ENCODE measurements at regions not wholly inside any gene's neighbourhood (a gene's known extent, or its start where the extent isn't known, plus 50 kb on each side); places are given as distances from the start of the nearest gene placed in this dataset.
"Not testable (repeated sequence)": the region's sequence is repeated elsewhere in the genome, so short reads cannot be mapped to it uniquely, and the experiment has no call there.

DNA sequence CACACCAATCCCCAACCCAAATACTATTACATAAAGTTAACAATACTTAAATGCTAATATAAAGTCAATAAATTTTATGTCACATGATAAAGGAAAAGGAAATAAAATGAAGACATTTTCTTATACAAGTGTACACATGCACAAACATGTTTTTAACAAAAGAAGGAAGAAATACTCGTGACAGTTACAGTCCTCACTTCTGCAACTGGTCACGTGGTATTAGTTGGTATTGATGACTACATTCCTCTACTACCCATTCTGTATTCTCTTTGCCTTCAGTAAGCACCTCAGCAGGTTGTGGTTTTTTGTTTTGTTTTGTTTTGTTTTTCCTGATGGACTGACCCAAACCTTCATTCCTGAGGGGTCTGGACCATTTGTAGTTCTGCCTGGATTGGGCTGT lies 176.9 kb upstream of the CCNH start:
- DNase-seq: no peak

DNA sequence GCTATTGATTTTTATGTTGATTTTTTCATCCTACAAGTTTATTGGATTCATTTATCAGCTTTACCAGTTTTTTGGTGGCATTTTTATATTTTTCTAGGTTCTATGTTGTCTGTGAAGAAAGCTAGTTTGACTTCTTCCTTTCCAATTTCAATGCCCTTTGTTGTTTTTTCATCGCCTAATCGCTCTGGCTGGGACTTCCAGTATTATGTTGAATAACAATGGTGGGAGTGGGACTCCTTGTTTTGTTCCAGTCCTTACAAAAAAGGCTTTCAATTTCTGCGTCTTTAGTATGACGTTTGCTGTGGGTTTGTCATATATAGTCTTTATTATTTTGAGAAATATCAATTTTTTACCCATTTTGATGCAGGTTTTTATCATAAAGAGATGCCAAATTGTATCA lies 175.6 kb upstream of the CCNH start:
- DNase-seq: no peak

DNA sequence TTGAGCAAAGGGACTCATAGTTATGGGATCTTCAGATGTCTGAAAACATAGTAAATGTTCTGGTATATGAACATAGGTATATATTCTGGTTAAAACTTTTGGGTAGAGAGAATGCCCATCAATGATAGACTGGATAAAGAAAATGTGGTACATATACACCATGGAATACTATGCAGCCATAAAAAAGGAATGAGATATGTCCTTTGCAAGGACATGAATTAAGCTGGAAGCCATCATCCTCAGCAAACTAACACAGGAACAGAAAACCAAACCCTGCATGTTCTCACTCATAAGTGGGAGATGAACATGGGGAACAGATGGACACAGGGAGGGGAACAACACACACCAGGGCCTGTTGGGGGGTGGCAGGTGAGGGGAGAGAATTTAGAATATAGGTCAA lies 171.0 kb upstream of the CCNH start:
- not testable (repeated sequence) for DNase-seq

DNA sequence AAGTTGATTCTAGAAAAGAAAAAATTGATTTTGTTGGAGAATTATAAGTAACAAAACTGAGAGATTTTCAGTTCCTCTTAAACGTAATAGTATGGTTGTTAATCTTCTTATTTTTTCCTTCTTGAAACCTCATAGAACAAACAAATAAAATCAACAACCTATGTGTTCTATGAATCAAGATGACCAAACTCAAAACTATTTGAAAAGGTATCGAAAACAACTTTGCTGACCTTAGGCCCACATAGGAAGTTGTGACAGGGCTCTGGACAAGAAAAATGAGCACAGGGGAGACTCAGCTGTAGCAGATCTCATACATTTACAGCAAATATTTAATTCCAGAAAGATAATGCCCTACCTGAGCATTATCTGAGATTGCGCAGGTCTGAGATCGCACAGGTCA lies 169.4 kb upstream of the CCNH start:
- DNase-seq: no peak

DNA sequence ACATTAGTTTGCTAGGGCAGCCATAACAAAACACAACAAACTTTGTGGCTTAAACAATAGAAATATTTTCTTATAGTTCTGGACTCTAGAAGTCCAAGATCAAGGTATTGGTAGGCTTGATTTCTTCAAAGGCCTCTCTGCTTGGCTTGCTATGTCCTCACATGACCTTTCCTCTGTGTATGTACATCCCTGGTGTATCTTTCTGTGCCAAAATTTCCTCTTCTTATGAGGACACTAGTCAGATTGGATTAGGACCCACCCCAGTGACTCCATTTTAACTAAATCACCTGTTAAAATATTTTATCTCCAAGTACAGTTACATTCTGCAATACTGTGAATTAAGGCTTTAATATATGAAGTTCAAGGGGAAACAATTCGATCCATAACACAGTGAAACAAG lies 168.9 kb upstream of the CCNH start:
- no peak for DNase-seq

- no peak for DNase-seq
Measured at GRCh38 chr5:87579678-87580077, 166.9 kb upstream of the CCNH start.

- DNase-seq: no peak
Measured at GRCh38 chr5:87576867-87577266, 164.1 kb upstream of the CCNH start.

GRCh38 chr5:87576306-87576705 lies 163.6 kb upstream of the CCNH start:
- not testable (repeated sequence) for DNase-seq

DNA sequence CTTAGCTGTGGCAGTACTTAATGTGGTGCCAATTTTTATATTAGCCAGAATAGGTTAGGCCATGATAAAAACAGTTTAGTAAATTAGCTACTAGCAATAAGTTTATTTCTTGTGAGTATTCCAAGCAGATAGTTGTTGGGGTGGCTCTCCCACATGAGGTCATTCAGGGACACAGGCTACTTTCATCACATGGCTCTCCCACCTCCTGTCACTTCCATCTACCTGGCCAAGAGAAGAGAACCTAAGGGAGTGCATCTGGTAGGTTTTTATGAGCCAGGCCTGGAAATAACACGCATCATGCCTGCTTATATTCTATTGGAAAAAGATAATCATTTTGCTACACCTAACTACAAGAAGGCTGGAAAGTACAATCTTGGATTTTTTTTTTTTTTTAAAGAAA lies 161.4 kb upstream of the CCNH start:
- no peak for DNase-seq

DNA sequence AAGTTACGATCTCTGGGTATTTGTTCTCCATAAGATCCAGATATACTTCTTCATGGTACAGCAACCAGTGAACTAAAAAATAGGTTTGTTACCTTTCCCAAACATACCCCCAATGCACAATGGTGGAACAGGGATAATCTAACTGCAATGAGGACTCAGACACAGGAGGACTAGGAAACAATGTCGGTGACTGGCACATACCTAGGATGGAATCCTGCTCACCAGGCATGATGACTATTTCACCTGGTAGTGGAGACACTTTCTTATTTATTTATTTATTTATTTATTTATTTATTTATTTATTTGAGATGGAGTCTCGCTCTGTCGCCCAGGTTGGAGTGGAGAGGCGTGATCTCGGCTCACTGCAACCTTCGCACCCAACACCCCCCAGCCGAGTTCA lies 159.9 kb upstream of the CCNH start:
- no peak for DNase-seq

GRCh38 chr5:87572090-87572489 lies 159.4 kb upstream of the CCNH start:
- DNase-seq: no peak

GRCh38 chr5:87570366-87570765 lies 157.6 kb upstream of the CCNH start:
- DNase-seq: no peak

DNA sequence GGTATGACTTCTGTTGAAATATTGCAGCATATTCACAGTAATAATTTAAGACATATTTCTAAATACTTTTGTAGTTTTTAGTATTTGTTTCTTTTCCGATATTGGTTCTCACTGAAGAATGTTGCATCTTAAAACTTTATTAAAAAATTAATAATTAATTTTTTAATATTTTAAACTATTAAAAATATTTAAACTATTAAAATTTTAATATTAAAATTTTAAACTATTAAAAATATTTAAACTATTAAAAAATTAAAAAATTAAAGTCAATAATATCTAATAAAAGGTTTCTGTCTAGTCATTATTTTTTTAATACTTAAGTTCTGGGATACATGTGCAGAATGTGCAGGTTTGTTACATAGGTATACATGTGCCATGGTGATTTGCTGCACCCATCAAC lies 149.3 kb upstream of the CCNH start:
- DNase-seq: no peak

DNA sequence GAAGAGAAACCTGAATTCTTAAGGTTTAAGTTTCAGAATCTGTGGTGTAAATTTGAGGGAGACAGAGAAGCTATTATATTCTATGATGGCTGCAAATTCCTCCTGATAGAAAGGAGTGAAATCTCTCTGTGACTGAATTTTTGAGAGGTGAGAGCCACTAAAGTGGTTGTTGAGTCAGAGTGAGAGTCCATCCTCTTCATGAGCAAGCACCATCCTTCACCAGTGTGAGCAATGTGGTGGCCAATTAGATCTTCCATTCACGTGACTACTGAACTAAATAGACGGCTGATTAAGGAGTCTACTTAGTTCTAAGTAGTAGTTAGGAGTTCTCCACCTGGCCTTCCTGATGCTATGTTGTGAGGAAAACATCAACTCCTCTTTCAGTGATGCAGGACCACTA lies 147.8 kb upstream of the CCNH start:
- no peak for DNase-seq

DNA sequence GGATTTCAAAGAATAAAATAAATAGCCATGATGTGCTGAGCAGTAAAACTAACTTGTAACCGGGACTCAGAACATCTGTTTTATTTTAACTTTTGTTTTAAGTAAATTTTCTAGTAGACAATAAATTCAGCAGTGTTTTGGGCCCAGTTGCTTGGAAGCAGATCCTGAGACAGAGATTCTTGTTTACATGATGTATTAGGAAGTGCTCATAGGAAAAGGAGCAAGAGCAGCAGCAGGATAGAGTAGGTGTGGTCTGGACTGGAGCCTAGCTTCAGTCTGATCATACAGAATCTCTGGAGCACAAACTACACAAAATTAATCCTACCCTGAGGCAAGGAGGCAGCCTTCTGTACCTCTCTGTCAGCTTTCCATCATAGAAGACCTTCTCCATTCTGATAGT lies 139.2 kb upstream of the CCNH start:
- no peak for DNase-seq

DNA sequence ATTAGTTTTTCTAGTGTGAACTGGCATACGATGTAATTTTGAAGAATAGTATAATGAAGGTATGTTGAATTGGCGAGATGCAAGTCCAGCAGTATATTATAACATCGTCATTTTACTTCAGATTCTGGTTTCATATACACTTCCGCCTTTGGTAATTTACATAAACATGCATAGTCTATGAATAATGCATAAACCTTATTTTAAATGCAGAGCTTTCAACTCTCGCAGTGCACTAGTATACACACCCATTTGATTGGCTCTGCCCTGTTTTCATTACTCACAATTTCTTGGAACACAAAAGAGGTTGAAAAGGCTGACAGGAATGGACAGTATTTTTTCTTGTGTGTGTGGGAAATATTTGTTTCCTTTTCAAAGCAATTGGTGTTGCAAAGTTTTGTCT lies 128.9 kb upstream of the CCNH start:
- DNase-seq: no peak

- DNase-seq: no peak
Measured at GRCh38 chr5:87541033-87541432, 128.3 kb upstream of the CCNH start.

GRCh38 chr5:87539839-87540238 lies 127.1 kb upstream of the CCNH start:
- DNase-seq: no peak

- no peak for DNase-seq
Measured at GRCh38 chr5:87536365-87536764, 123.6 kb upstream of the CCNH start.

GRCh38 chr5:87535706-87536105 lies 123.0 kb upstream of the CCNH start:
- DNase-seq: no peak

DNA sequence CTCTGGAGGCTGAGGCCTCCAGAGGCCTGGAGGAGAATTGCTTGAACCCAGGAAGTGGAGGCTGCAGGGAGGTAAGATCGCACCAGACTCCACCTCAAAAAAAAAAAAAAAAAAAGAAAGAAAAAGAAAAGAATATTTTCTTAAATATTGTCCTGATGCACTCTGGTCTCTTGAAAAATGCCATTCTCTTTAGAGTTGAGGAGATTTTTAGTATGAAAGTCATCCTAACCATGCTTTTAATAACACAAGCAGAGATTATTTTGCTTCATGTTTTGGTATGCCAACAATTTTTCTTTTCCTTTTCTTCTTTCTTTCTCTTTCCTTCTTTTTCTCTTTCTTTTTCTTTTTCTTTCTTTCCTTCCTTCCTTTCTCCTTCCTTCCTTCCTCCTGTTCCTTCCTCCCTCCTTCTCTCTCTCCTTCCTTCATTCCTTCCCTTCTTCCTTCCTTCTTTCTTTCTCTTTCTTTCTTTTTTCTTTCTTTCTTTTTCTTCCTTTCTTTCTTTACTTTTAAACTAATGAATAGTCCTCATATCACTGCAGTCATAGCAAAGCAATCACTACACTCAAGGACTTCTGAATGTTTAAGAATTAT lies 116.9 kb upstream of the CCNH start:
- no peak for DNase-seq

DNA sequence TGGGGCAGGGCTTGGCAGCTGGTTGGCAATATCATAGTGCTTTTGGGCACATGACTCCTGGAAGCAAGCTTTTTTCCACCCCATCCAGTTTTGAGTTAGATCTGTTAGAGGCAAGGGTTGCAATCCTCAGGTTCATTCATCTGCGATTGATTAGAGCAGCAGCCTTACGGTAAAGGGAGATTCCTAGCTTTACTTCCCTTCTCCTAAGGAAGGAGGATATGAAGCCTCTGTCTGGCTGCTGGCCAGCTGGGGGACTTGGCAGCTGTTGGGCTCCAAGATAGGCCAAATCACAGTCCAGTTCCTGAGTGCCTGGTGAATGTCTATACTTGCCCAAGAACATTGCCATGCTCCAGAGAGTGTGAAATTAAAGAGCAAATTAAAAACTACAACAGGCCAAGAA lies 113.4 kb upstream of the CCNH start:
- DNase-seq: no peak

GRCh38 chr5:87524217-87524616 lies 111.5 kb upstream of the CCNH start:
- no peak for DNase-seq

DNA sequence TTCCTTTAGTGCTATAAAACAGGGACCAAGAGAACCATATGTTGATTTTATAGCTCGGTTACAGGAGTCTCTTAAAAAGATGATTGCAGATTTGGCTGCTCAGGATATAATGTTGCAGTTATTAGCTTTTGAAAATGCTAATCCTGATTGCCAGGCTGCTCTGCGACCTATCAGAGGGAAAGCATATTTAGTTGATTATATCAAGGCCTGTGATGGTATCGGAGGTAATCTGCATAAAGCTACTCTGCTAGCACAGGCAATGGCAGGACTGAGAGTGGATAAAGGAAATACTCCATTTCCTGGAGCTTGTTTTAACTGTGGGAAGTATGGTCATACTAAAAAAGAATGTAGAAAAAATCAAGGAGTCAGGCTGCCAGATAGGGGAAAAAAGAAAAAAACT lies 99.0 kb upstream of the CCNH start:
- DNase-seq: not testable (repeated sequence)

DNA sequence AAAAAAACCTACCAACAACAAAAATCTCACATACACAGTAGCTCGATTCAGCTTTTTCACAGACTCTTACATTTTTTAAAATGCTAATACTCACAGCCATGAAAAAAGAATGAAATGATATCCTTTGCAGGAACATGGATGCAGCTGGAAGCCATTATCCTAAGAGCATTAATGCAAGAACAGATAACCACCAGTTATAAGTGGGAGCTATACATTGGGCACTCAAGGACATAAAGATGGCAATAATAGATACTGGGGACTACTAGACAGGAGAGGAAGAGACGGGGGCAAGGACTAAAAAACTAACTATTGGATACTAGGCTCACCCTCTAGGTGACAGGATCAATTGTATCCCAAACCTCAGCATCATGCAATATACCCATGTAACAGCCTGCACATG lies 90.3 kb upstream of the CCNH start:
- DNase-seq: no peak

Measured in NCI-H1694 (cell line).